MG63 (cell line): ENCODE measurements at regions not wholly inside any gene's neighbourhood (a gene's known extent, or its start where the extent isn't known, plus 50 kb on each side); places are given as distances from the start of the nearest gene placed in this dataset.
"Not testable (repeated sequence)": the region's sequence is repeated elsewhere in the genome, so short reads cannot be mapped to it uniquely, and the experiment has no call there.

ENCODE experiments used
- DNase-seq: peaks from one replicate; pipeline ENCODE4 v3.0.0-alpha.2; 2020
- H3K27me3 ChIP-seq: fragments of 250-450 bp; sonication (Bioruptor Pico); 2 replicates; pipeline ENCODE4 v1.5.1; 2020; ENCODE audit warnings: mild to moderate bottlenecking, moderate library complexity
- H3K36me3 ChIP-seq: fragments of 250-450 bp; sonication (Bioruptor Pico); 2 replicates; pipeline ENCODE4 v1.5.1; 2020; ENCODE audit warnings: mild to moderate bottlenecking, moderate library complexity
- H3K4me3 ChIP-seq: fragments of 250-450 bp; sonication (Bioruptor Pico); 2 replicates; pipeline ENCODE4 v1.5.1; 2020; ENCODE audit warnings: mild to moderate bottlenecking, moderate library complexity
- H3K9me3 ChIP-seq: fragments of 250-450 bp; sonication (Bioruptor Pico); 2 replicates; pipeline ENCODE4 v1.5.1; 2020; ENCODE audit warnings: mild to moderate bottlenecking, moderate library complexity

DNA sequence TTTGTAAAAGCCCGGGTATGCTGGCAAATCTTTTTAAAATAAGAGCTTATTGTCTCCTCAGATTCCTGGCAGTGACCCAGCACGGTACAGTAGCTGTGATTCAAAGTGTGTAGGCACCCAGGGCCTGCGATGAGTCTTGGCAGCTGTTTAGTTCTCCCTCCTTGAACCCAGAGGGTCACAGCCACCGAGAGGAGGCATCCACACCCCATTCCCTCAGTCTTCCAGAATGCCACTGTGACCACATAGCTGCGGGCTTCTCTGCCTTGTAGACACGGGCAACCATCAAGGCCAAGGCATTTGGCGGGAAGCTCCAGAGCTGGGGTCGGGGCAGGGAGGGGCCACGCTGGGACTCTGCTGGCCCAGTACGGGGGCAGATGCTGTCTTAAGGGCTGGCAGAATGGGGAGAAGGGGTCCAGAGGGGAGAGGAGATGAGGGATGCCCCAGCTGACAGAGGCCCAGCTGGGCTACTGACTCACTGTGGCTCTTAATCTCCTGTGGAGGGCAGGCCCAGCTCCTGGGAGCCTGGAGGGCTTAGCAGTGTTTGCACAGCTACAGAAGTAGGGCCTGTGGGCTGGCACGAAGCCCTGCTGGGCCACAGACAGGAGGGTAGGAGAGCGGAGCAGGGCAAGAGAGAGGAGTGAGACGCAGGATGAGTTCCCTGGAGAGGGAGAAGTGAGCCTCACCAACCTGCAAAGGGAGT lies 68.8 kb upstream of the DLG1 start:
- Histone ChIP-seq H3K36me3 (no peaks in the 10 kb centered on the region), H3K4me3 (no peak overlapping the region), H3K27me3 (no peaks in the 10 kb centered on the region), H3K9me3 (no peaks in the 10 kb centered on the region)
- DNase-seq = peak; percentile 100

DNA sequence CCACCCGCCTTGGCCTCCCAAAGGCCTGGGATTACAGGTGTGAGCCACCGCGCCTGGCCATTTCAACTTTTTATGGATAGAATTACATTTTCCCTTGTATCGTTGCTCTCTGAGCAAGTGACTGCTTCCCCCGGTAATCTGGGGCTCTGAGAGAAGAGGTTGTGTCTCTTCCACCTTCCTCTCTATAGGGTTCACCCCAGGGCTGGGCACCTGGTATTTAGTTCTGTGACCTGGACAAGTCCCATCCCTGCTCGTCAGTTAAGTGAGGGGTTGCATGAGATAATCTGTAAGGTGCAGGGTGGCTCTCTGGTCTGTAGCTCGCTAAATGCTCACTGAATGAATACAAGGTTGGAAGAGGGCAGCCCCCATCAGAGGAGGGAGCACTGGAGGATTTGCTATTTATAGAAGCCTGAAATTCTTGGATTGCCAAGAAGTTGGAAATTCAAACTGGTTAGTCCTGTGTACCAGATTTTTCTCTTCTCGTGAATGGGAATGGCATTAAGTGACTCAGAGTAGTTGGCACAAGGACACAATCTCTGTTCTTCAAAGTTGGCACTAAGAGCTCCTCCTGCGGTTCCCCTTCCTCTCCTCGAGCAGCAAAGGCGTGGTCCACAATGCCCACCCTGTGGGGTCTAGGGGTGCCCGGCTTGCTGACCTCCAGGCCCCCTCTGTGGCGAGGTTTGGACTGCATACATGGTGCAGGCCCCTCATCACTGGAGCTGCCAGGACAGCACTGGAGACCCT lies 68.1 kb upstream of the DLG1 start:
- H3K4me3 ChIP-seq = no peak overlapping the region
- peak; percentile 88 for DNase-seq
- H3K9me3 ChIP-seq = no peaks in the 10 kb centered on the region; the same call in 1 of the 2 replicates
- no peaks in the 10 kb centered on the region for H3K36me3 ChIP-seq
- no peaks in the 10 kb centered on the region for H3K27me3 ChIP-seq

DNA sequence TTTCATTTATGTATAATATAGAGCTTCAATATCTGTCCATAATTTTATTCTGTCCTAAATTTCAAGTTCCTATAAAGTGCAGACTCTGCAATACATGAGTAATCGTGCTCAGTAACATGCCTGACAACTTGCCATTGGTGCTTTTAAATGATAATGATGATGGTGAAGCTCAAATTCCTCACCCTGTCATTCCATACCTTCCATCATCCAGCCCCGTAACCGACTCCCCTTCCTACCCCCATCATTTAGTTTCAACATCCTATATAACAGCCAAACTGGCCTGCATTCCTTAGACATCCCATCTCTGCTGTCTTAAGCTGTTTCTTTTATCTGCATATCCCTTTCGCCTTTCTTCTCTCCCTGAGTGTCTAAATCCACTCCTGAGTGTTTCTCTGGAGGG lies 67.2 kb upstream of the DLG1 start:
- Histone ChIP-seq H3K4me3 (no peak overlapping the region), H3K9me3 (peaks cover 7% of the 10 kb centered on the region), H3K27me3 (no peaks in the 10 kb centered on the region), H3K36me3 (no peaks in the 10 kb centered on the region)
- no peak for DNase-seq

DNA sequence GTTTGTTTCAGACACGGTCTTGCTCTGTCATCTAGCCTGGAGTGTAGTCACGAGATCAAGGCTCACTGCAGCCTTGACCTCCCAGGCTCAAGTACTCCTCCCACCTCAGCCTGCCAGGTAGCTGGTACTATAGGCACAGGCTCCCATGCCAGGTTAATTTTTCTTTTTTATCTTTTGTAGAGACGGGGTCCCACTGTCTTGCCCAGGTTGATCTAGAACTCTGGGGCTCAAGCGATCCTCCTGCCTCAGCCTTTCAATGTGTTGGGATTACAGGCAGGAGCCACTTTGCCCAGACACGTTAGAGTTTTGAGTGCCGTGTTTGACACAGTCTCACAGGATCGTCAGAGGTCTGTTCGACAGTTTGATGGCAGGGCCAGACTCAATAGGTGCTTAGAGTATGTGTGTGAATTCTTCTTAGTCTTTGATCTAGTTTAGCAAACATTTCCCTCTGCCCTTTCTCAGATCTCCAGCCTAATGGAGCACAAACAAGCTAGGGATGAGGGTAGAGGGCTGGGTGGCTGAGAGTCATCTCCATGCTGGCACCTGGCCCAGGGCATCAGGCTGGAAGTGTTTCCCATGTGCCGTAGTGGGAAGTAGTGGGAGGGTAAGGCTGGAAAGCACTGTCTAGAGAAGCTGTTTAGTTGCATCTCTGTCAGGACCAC lies 66.1 kb upstream of the DLG1 start:
- peak; percentile 53 for DNase-seq
- no peak overlapping the region for H3K4me3 ChIP-seq
- H3K36me3 ChIP-seq = no peaks in the 10 kb centered on the region
- H3K9me3 ChIP-seq = peaks cover 18% of the 10 kb centered on the region
- H3K27me3 ChIP-seq = no peaks in the 10 kb centered on the region

DNA sequence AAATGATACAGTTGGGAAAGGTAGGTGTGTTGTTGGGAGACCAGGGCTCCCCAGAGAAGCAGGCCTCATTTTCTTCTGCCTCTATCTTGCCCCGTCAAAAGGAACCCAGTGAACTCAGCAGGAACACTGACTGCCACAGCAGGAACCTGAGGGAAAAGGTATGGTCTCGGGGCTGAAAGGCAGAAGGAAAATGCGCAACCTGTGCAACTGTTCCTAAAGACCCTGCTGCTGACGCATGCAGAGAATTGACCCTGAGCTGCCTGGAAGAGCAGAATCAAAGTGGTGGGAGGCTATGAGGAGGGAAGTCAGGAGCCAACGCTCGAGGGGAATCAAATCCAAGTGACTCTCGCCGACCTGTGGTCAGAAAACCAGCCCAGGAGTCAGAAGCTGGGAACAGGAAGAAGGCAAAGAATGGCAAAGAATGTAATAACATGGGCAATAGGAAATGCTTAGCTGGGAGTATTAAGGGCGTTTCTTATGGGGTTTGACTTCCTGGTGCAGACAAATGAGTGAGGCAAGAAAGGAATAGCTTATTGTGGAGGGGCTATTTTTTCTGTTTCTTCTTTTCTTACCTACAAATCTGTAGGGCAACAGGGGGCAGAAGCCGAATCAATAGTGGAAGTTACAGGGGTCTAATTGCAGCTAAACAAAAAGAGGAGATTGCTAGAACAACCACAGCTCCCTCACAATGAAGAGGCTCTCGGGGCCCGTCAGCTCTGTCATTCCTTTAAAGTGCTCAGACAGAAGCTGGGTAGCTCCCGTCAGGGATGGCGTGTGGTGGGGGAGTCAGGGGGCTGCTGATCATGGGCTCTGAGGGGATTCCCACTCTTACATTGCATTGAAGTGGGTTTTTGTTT lies 65.4 kb upstream of the DLG1 start:
- no peak for DNase-seq
- Histone ChIP-seq H3K9me3 (peaks cover 25% of the 10 kb centered on the region), H3K4me3 (no peak overlapping the region), H3K27me3 (no peaks in the 10 kb centered on the region), H3K36me3 (no peaks in the 10 kb centered on the region)

DNA sequence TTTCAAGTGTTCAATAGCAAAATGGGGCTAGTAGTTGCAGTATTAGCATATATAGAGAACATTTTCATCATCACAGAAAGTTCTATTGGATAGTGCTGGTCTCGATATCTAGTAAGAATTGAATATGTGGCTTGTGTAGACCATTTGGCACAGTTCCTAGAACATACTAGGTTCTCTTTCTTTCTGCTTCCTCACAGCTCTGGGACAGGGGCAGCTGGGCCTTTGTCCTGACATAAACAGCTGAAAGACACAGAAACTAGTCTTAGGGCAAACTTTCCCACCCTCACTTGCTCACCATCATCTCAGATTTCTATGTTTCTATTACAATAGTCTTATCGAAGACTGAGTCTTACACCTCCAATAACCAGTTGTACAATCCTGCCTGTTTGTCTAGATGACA lies 63.7 kb upstream of the DLG1 start:
- no peak overlapping the region for H3K4me3 ChIP-seq
- no peaks in the 10 kb centered on the region for H3K27me3 ChIP-seq
- DNase-seq = no peak
- H3K36me3 ChIP-seq = no peaks in the 10 kb centered on the region
- H3K9me3 ChIP-seq = peaks cover 27% of the 10 kb centered on the region

DNA sequence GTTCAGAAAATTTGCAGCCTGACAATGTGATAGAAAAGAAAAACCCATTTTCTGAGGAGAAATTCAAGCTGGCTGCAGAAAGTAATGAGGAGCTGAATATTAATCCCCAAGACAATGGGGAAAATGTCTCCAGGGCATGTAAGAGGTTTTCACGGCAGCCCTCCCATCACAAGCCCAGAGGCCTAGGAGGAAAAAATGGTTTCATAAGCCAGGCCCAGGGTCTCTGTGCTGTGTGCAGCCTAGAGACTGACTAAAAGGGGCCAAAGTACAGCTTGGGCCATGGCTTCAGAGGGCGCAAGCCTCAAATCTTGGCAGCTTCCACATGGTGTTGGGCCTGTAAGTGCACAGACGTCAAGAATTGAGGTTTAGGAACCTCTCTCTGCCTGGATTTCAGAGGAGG lies 61.7 kb upstream of the DLG1 start:
- H3K36me3 ChIP-seq, DNase-seq, H3K4me3 ChIP-seq, H3K27me3 ChIP-seq: not testable (repeated sequence)
- H3K9me3 ChIP-seq = peaks cover 27% of the 10 kb centered on the region

DNA sequence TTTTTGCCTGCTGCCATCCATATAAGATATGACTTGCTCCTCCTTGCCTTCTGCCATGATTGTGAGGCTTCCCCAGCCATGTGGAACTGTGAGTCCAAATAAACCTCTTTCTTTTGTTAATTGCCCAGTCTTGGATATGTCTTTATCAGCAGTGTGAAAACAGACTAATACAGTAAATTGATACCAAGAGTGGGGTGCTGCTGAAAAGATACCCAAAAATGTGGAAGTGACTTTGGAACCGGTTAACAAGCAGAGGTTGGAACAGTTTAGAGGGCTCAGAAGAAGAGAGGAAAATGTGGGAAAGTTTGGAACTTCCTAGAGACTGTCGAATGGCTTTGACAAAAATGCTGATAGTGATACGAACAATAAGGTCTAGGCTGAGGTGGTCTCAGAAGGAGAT lies 61.1 kb upstream of the DLG1 start:
- H3K9me3 ChIP-seq = peaks cover 27% of the 10 kb centered on the region
- not testable (repeated sequence) for H3K4me3 ChIP-seq, H3K27me3 ChIP-seq, H3K36me3 ChIP-seq, DNase-seq

DNA sequence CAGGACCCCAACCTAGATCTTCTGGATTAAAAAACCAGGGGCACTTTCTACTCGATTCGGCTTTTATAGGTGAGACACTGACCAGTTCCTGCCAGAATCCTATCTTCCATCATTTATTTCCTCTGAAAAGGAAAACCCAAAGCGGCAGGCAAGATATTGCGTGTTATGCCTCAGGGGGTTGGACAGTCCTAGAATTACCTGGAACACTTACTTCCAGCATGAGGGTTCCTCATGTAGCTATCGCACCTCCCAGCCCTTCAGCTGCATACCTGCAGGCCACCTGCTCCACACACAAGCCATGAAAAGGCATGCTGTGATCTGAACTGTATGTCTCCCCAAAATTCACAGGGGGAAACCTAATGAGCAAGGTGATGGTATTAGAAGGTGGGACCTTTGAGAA lies 58.3 kb upstream of the DLG1 start:
- DNase-seq = no peak
- Histone ChIP-seq H3K36me3 (no peaks in the 10 kb centered on the region), H3K27me3 (no peaks in the 10 kb centered on the region), H3K9me3 (peaks cover 27% of the 10 kb centered on the region), H3K4me3 (no peak overlapping the region)

DNA sequence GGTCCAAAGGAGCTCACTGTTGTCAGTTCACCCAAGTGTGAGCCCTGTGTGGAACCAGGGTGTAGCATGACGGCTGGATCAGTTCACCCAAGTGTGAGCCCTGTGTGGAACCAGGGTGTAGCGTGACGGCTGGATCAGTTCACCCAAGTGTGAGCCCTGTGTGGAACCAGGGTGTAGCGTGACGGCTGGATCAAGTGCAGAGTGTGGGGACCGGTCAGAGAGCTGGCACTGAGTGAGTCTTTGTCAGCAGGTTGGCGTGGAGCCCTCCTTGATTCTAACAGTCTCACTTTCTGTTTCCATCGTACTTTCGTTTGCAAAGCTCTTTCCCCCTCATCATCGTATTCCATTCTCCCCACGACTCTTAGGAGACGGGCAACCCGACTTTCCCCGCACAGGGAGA lies 57.9 kb upstream of the DLG1 start:
- Histone ChIP-seq H3K36me3 (no peaks in the 10 kb centered on the region), H3K4me3 (no peak overlapping the region), H3K9me3 (peaks cover 27% of the 10 kb centered on the region), H3K27me3 (no peaks in the 10 kb centered on the region)
- DNase-seq = no peak

DNA sequence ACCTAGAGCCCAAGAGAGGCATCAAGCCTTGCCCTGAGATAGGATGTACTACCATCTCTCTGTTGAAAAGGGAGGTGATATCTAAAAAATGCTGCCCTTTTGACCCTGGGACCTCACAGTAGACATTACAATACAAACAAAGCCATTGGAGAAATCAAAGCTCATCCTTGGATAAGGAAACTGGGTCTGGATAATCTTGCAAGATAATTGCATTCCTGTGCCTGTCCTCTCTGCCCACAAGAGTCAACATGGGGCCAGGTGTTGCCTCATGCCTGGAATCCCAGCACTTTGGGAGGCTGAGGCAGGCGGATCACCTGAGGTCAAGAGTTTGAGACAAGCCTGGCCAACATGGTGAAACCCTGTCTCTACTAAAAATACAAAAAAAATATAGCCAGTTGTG lies 57.3 kb upstream of the DLG1 start:
- no peak for DNase-seq
- no peak overlapping the region for H3K4me3 ChIP-seq
- peaks cover 21% of the 10 kb centered on the region for H3K9me3 ChIP-seq
- H3K36me3 ChIP-seq = no peaks in the 10 kb centered on the region
- H3K27me3 ChIP-seq = no peaks in the 10 kb centered on the region

DNA sequence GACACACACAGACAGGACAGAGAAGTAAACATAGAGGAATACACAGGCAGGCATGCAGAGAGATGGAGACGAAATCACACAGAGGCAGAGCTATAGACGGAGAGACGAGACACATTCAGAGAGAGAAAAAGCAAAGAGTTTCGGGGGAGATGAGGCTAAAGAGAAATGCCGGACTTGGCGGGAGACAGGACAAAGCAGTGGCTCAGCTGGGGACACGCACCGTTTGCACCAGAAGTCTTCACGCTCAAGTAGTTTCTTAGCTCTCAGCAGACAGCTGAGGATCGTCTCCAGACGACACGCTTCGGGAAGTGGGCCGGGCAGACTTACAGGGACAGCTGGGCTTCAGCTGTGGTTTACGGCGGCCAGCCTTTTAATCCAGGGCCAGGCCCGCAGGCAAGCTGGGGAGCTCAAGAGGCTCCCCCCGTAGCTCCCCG lies 56.2 kb upstream of the DLG1 start:
- Histone ChIP-seq H3K27me3 (no peaks in the 10 kb centered on the region), H3K36me3 (no peaks in the 10 kb centered on the region), H3K4me3 (no peak overlapping the region), H3K9me3 (peaks cover 10% of the 10 kb centered on the region)
- DNase-seq = peak; percentile 49

DNA sequence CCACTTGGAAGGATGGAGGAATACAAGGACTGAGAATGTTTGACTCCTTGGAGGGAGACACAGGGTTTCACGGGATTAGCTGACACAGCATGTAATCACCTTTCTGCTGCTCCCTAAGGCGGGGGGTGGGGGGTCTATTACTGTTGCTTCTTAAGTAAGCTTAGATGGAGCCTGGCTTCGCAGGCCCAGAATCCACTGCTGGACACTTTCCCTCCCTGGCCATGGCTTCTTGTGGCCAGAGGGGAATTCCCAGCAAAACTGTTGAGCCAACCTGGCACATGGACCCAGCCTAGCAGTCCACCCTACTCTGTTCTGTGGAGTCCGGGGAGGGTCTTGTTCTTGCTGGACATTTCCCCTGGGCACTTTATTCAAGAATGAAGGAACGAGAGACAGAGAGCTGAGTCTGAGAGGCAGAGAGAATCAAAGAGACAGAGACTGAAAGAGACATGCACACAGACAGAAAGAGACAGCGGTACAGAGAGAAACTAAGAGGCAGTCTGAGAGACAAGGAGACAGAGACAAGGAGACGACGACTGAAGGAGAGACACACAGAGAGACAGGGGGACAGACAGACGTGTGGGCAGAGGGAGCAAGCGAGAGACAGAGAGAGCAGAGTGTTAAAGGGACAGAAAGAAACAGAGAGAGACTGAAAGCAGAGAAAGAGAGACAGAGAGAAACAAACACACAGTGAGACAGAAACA lies 55.6 kb upstream of the DLG1 start:
- peaks cover 4% of the 10 kb centered on the region for H3K9me3 ChIP-seq
- DNase-seq = peak; percentile 78
- no peaks in the 10 kb centered on the region for H3K36me3 ChIP-seq
- no peak overlapping the region for H3K4me3 ChIP-seq
- no peaks in the 10 kb centered on the region for H3K27me3 ChIP-seq

DNA sequence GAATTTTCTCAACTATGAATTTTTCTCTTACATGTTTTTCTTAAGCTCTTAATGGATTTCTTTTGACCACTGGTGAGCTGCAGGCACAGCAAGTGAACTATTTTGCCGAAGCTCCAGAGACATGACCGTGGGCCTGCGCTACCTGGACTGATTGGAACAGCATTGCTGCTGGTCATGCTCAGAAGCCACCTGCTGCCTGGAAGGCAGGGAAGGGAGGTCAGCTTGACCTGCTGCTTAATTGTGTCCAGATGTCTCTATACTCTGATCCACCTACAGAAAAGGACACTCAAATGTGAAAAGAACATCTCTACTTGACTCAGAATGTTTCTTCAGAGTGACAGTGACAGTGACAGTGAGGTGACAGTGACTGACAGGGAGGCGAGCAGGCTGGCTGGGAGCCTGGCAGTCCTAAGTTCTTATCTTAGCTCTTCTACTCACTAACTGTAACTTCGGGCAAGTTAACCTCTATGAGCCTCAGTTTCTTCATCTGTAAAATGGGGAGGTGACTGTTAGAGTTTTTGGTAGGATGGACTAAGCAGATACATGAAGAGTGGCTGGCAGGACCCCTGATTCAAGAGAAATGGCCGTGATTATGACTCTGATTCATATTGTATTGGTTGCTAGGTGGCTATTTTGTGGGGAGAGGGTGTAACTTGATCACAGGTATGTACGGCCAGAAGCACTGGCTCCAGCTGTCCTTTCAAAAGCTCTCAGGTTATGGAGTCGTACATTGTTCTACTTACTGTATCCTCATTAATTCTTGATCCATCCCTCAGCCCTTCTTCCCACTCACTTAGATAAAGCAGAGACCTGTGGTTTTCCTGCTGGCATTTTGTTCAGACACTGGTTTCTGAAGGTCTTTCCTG lies 54.8 kb upstream of the DLG1 start:
- Histone ChIP-seq H3K36me3 (no peaks in the 10 kb centered on the region), H3K4me3 (no peak overlapping the region), H3K9me3 (no peaks in the 10 kb centered on the region), H3K27me3 (no peaks in the 10 kb centered on the region)
- DNase-seq = no peak

DNA sequence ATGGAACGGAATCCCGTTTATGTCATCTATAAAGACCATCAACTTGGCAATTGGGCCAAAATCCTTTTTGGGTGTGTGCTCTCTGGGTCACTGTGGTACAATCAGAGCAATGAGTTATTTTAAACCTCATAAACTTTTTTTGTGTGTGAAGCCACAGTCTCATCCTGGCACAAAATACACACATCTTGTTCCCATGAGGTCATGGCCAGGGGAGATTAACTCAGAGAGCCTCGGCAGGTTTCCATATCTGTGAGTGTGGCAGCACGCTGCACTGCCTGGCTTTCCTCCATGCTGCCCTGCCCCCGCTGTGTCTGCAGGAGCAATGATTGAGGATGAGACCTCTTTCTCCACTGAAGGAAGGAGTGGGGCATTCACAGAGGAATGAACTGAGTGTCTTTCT lies 54.0 kb upstream of the DLG1 start:
- no peak overlapping the region for H3K4me3 ChIP-seq
- no peaks in the 10 kb centered on the region for H3K9me3 ChIP-seq
- H3K27me3 ChIP-seq = no peaks in the 10 kb centered on the region
- no peaks in the 10 kb centered on the region for H3K36me3 ChIP-seq
- DNase-seq = peak; percentile 92

DNA sequence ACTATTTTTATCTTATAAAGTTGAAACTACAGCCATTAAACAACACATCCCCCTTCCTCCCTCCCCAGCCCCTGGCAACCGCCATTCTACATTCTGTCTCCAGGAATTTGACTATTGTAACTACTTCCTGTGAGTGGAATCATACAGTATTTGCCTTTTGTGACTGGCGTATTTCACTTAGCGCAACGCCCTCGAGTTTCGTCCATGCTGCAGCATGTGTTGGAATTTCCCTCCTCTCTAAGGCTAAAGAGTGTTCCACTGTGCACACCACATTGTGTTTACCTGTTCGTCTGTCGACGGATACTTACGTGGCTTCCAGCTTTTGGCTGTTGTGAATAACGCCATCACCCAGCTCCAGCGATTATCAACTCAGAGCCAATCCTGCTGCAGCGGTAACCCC lies 52.0 kb upstream of the DLG1 start:
- no peaks in the 10 kb centered on the region for H3K9me3 ChIP-seq
- no peak for DNase-seq
- H3K4me3 ChIP-seq = no peak overlapping the region
- H3K27me3 ChIP-seq = no peaks in the 10 kb centered on the region
- H3K36me3 ChIP-seq = no peaks in the 10 kb centered on the region
